Head of caudate nucleus (tissue), 42 donors: ENCODE measurements at regions not wholly inside any gene's neighbourhood (a gene's known extent, or its start where the extent isn't known, plus 50 kb on each side); places are given as distances from the start of the nearest gene placed in this dataset.

Experiments used
- DNase-seq, 42 donors: peaks; one replicate each; pipeline versions ENCODE4 v3.0.0 to v3.0.0-alpha.2; 2020 to 2021; ENCODE audit warnings: mixed read lengths in 7 of 42
- intact Hi-C: fragments of 100-400 bp; cut with DNase I; formaldehyde crosslinking; loops from one replicate; pipeline ENCODE4 v1.15.0; 2022

DNA sequence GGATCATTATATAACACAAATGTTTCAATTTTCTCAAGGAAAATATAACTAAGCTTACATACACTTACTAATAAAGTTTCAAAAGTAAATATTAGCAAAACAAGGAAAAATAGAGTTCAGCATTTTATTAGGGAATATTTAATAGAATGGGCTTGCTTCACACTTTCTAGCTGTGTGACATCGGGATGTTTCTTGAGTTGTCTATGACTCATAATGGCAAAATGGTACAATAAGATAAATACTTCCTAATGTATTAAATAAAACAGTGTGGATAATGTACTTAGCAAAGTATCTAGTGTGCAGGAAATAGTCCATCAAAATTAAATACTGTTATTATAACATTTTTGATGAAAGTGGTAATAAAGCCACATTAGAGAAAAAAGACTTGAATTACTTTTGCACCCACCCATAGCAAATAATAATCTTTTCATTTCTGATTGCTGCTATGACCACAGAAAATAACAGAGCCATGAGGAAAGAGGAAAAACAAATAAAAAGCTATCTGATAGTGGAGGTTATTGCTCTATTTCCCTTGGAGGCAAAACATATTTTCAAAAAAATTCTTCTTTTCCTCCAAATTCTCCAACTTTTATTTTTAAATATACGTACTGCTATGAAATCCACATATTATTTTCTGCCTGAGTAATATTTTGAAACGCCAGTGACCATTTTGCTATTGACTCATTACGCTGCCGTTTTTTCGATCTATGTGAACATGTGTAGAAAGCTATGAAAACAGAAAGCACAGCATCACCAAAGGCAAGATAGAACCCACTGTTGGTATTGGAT lies 272.9 kb upstream of the KLF6 start:
- no peak for DNase-seq
- intact Hi-C loops: no loop called here

- intact Hi-C loops: no loop called here
- DNase-seq: no peak
These were observed 272.0 kb upstream of the KLF6 start for GRCh38 chr10:4057021-4057420.

DNA sequence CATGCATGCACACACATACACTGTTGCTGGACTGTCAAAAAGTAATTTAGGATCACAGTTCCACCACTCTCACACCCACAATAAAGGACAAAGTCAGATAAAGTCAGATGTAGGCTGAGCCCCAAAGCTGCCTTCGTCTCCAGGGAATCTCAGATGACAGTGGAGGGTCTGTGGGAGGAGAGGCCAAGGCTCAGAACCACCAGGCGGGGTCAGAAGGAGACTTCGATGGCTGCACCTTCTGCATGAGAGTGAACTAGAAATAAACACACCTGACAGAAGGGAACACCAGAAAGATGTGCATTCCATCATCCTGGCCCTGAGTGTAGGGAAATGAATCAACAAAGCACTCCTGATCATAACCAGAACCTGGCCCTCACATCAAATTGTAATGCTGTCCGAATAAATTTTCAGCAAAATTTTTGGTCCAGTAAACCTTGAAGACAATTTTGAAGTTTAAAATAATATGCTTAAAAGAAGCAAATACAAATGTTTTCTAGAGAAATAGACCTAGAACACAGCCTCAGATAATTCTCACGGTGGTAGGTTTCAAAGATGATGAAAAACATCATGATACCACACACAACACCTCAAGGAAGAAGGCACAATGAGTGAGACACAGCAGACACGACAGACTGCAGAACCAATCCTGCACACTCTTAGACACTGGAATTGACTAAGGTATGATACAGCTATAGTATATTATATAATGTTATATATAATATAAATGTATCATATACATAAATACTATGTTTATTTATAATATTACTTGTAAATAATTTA lies 269.8 kb upstream of the KLF6 start:
- no peak for DNase-seq
- intact Hi-C loops: no loop called here

DNA sequence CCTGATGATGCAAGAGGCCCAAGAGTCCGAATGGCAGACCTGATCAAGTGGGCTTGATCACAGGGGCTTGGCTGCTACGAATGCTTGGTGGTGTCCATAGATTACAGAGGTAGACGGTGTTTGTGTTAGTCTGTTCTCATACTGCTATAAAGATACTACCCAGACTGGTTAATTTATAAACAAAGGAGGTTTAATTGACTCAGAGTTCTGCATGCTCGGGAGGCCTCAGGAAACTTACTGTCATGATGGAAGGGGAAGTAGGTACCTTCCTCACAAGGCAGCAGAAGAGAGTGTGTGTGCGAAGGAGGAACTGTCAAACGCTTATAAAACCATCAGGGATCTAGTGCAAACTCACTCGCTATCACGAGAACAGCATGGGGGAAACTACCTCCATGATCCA lies 268.9 kb upstream of the KLF6 start:
- intact Hi-C loops: no loop called here
- DNase-seq: no peak

DNA sequence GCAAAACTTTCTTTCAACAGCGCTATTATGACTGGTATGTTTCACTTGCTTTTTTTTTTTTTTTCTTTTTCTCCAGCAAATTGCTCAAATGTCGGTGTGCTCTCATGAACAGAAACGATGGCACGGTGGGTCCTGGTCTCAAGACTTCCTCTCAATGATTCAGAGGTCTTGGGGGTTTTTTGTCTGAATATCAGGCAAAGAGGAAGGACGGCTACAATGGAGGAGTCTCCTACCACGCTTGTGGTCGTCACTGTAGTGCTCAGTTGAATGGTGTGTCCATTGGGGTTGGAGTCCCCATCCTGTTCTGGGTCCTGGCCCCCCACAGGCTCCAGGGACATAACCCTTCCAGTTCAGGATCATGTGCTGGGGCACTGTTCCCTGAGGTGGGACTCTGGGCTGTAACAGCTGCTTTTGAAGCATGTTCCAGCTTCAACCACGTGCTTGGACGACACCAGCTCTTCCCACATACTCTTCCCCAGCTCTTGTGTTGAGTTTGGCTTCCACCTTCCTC lies 266.7 kb upstream of the KLF6 start:
- DNase-seq: no peak
- intact Hi-C loops: no loop called here

- intact Hi-C loops: no loop called here
- peak in 1 of 42 donors; percentile 18 for DNase-seq
These were observed 266.1 kb upstream of the KLF6 start for GRCh38 chr10:4051011-4051640.

DNA sequence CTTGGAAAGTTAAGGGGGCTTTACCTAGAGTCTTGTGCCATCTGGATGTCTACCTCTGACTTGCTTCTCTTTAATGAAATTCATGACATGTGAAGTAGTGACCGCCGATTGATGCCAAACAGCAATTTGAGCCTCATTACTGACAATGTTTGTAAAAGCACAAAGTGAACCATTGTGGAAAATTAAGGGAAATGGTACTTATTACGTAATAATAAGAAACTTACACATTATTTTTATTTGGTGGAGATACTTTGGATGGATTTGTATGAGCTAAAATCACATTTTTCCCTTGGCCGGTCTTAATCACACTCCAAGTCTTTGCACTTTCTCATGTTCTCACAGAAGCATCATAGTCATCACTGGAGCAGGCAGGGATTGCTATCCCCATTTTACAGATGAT lies 265.1 kb upstream of the KLF6 start:
- no peak for DNase-seq
- intact Hi-C loops: no loop called here

- no peak for DNase-seq
- intact Hi-C loops: no loop called here
These were observed 264.3 kb upstream of the KLF6 start for GRCh38 chr10:4049348-4049747.

DNA sequence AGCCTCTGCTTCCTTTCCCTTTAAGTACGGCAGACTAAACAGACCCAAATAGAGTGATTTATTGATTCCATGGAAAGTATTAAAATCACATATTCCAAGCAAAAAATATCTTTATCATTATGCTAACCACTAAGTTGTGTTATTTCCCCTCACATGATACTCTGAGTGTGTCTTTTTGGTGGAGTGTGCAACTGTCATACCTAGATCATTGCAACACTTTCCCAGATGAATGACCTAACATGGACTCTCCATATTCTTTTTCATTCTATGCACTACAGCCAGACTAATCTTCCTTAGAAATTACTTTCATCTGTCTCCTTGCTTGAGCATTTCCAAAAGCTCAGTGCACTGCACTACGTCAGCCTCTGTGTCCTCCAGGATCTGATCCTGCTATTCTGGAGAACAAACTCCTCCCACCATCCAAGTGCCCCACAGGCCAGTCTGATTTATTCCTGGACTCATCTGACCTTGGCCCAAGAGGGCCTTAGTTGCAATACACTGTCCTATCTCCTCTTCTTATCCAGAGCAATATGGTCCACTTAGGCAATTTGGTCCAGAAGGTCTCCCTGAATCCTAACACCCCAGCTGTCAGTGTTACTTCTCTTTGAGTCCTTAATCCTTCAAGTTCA lies 263.3 kb upstream of the KLF6 start:
- DNase-seq: no peak
- intact Hi-C loops: no loop called here

DNA sequence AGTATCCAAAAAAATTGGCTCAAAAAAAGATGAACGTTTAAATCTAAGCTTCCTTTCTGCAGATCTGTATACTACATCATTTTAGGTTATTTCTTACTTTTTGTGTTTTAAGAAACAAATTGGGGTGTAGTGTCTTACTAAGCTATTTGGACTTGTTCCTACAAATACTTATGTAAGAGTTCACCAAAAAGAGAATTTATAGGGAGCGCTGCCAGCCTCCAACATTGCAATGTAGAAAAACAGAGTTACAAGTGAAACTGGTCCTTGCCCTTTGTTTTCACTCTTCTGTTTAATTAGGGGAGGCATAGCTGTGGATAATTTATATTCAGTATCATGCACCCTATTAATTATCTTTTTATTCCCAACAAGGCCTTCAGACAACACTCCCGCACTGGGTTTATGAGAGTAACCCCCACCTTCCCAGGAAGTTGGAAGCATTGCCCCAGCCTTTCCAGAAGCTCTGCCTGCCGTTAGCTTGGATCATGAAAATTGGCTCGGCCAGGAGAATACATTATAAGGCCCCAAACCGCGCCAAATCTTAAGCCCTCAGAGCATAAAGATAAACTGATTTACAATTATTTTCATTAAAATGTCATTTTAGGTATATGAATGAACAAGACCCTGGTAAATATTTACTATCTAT lies 261.8 kb upstream of the KLF6 start:
- DNase-seq: peak in 4 of 42 donors; percentile 6 to 44 (median 12)
- intact Hi-C loops: no loop called here

GRCh38 chr10:4046030-4046429 lies 261.0 kb upstream of the KLF6 start:
- intact Hi-C loops: no loop called here

DNA sequence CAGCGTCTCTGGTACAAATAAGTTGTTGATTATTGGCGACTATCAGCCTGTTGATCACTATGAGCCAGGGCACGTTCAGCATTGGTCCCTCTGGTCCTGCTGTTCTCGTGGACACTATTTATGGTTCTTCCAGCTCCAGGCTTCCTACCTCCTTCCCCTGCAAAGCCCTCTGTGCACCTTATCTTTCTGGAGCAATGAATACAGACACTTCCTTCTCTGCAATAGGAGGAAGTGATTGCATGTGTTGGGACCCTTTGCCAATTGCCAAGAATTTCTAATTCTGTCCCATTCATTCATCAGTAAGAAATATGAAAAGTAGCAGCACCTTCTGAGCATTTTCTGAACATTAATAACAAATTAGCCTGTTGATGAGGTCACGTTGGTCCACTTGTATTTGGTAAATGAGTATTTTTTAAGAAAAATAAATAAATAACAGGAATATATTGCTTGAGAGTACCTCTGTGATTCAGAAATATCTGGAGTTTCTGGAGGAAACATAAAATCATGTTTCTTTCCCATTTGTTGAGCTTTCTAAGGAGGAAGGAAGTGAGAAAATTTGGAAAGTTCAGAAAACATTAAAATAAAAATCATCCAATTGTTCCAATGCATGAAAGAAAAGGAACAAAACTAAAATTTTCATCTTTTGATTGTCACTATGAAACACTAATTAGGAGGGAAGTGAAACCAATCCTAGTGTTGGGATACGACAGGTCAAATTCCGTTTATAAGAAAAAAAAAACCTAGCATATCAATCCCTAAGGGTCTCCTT lies 259.1 kb upstream of the KLF6 start:
- intact Hi-C loops: no loop called here
- DNase-seq: no peak

More at GRCh38 chr10:4046030-4046429, 261.0 kb upstream of the KLF6 start:
- DNase-seq: peak in 1 of 42 donors; percentile 36

- DNase-seq: no peak
- intact Hi-C loops: no loop called here
These were observed 256.6 kb upstream of the KLF6 start for GRCh38 chr10:4041635-4042034.

DNA sequence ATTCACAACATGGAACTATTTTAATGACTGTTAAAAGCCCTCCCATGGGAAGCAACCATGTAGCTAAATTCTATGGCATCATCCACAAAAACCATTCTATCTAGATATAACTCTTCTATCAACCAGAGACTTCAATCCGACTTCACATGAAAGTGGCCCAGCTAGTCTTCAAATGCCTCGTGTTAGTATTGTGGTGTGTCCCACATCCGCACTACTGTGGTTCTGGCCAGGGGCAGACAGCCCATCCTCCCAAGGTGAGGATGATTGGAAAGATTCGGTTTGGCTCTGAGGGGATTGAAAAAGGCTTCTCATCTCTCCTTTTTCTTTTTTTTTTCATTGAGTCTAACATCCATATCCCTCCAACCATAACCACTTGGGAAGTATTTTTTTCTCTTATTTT lies 253.0 kb upstream of the KLF6 start:
- no peak for DNase-seq
- intact Hi-C loops: no loop called here

DNA sequence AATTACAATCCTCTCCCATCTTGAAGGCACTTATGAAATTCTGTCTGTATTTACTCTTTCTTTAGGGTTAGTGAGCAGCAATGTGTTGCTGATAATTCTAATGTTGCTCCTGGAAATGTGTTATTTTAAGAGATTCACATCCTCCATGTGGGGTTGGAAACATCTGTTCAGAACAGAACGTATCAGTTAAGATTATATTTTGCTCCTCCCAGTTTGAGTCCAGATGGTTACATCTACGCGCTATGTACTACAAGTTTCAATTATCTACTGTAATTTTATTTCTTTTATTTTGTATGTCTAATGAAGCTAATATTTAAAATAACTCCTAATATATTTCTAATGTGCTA lies 250.6 kb upstream of the KLF6 start:
- intact Hi-C loops: no loop called here

GRCh38 chr10:4034907-4035598 lies 250.0 kb upstream of the KLF6 start:
- no peak for DNase-seq
- intact Hi-C loops: no loop called here

More for the DNA sequence above, 250.6 kb upstream of the KLF6 start:
- no peak for DNase-seq

GRCh38 chr10:4033341-4033896 lies 248.4 kb upstream of the KLF6 start:
- intact Hi-C loops: no loop called here
- DNase-seq: no peak
